SU-DHL-6 (cell line): ENCODE measurements at regions not wholly inside any gene's neighbourhood (a gene's known extent, or its start where the extent isn't known, plus 50 kb on each side); places are given as distances from the start of the nearest gene placed in this dataset.

Source experiments
- EZH2phosphoT487 ChIP-seq: fragments of 200-600 bp; sonication (generic), shearing (Covaris generic); conservative IDR thresholded peaks from 2 replicates; pipeline ENCODE4 v1.6.1; 2018; ENCODE audit warnings: mild to moderate bottlenecking, antibody characterized with exemption, low read length, moderate library complexity, mixed read lengths
- TF ChIP-seq, protein P1 (sequence below): fragments of 200-600 bp; sonication (generic); IDR thresholded peaks from one replicate; pipeline ENCODE4 v1.5.1; 2017; ENCODE audit warnings: antibody characterized with exemption, mild to moderate bottlenecking, low read length, moderate library complexity; ENCODE audit not compliant: insufficient read depth, poor library complexity, severe bottlenecking

DNA sequence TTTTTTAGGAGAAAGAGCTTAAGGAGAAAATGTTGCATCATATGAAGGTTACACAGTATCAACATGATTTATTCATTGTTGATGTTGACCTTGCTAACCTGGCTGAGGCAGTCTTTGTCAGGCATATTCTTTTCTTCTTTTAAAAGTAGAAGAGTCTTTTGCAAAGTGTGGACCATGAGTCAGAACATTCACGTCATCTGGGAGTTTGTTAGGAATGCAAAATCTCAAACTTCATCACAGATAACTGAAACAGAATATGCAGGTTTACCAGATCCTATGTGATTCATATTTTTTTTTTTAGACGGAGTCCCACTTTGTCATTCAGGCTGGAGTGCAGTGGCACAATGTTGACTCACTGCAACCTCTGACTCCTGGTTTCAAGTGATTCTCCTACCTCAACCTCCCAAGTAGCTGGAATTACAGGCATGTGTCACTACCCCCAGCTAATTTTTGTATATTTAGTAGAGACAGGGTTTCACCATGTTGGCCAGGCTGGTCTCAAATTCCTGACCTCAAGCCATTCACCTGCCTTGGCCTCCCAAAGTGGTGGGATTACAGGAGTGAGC lies 530.4 kb upstream of the BTBD3 start:
- TF ChIP-seq, protein P1, sequence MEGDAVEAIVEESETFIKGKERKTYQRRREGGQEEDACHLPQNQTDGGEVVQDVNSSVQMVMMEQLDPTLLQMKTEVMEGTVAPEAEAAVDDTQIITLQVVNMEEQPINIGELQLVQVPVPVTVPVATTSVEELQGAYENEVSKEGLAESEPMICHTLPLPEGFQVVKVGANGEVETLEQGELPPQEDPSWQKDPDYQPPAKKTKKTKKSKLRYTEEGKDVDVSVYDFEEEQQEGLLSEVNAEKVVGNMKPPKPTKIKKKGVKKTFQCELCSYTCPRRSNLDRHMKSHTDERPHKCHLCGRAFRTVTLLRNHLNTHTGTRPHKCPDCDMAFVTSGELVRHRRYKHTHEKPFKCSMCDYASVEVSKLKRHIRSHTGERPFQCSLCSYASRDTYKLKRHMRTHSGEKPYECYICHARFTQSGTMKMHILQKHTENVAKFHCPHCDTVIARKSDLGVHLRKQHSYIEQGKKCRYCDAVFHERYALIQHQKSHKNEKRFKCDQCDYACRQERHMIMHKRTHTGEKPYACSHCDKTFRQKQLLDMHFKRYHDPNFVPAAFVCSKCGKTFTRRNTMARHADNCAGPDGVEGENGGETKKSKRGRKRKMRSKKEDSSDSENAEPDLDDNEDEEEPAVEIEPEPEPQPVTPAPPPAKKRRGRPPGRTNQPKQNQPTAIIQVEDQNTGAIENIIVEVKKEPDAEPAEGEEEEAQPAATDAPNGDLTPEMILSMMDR, result no peak
- no peak for TF ChIP-seq EZH2phosphoT487
